GM12878 (cell line): ENCODE measurements at regions not wholly inside any gene's neighbourhood (a gene's known extent, or its start where the extent isn't known, plus 50 kb on each side); places are given as distances from the start of the nearest gene placed in this dataset.

ENCODE experiments used
- ATAC-seq: fragments of 200-7000 bp; cut with Tn5 transposase; 3 replicates; pipeline ENCODE4 v1.9.1; 2020; ENCODE audit warnings: mild to moderate bottlenecking, moderate library complexity
- BruUV-seq: library from RNA; stranded (reverse); fragments of 400-500 nt; replicated peaks from 2 replicates; lab custom pipeline; 2021; lab: Mats Ljungman, UMichigan
- CTCF ChIA-PET: fragments of 300-600 bp; sonication (Branson Sonifier 250); formaldehyde crosslinking; extraction: SDS; loops from one replicate; lab custom pipeline; 2021; ENCODE audit warnings: inconsistent platforms; lab: Yijun Ruan, JAX
- POLR2A ChIA-PET: fragments of 350-600 bp; formaldehyde crosslinking; extraction: SDS; loops from one replicate; lab custom pipeline; 2021; ENCODE audit warnings: inconsistent platforms; lab: Charles Lee
- RAD21 ChIA-PET: fragments of 300-600 bp; sonication (Branson Sonifier 250); formaldehyde crosslinking; loops from one replicate; lab custom pipeline; 2023; ENCODE audit warnings: antibody characterized with exemption; ENCODE audit not compliant: unreplicated experiment; lab: Charles Lee
- SMC1A ChIA-PET: fragments of 300-600 bp; sonication (Branson Sonifier 250); formaldehyde crosslinking; loops from one replicate; lab custom pipeline; 2023; ENCODE audit not compliant: unreplicated experiment, uncharacterized antibody; lab: Charles Lee
- DNase-seq: peaks from one replicate; pipeline ENCODE4 v3.0.0-alpha.2; 2011; ENCODE audit warnings: low read depth, low spot score
- FAIRE-seq: peaks from 3 replicates; lab custom pipeline; 2011; peaks lifted over from hg19 to GRCh38; lab: Jason Lieb, UNC
- H2AFZ ChIP-seq: 2 replicates; pipeline ENCODE4 v1.6.0; 2011; ENCODE audit warnings: low read depth, low read length, control low read depth; ENCODE audit not compliant: control insufficient read depth
- H3K27ac ChIP-seq: 2 replicates; pipeline ENCODE4 v1.5.1; 2011; ENCODE audit warnings: control low read depth; ENCODE audit not compliant: control insufficient read depth, insufficient read depth
- H3K27me3 ChIP-seq, 2 experiments: replicated peaks in 1 of 2; 2 replicates each; pipeline versions ENCODE4 v1.6.0 to v1.6.1; 2011; ENCODE audit warnings: low read length in 1 of 2; ENCODE audit not compliant: control insufficient read depth in 2 of 2, insufficient read depth in 2 of 2
- H3K36me3 ChIP-seq, 2 experiments: 2 replicates each; pipeline ENCODE4 v1.5.1; 2011; ENCODE audit warnings: low read length in 1 of 2; ENCODE audit not compliant: control insufficient read depth in 2 of 2, insufficient read depth in 2 of 2
- H3K4me1 ChIP-seq: 2 replicates; pipeline ENCODE4 v1.6.1; 2011; ENCODE audit warnings: mild to moderate bottlenecking, low read length, moderate library complexity, mixed read lengths; ENCODE audit not compliant: control insufficient read depth, insufficient read depth
- H3K4me2 ChIP-seq: 2 replicates; pipeline ENCODE4 v1.6.0; 2011; ENCODE audit warnings: control low read depth; ENCODE audit not compliant: control insufficient read depth, insufficient read depth
- H3K4me3 ChIP-seq: fragments of 200-600 bp; sonication (generic); 2 replicates; pipeline ENCODE4 v1.5.1; 2016
- H3K79me2 ChIP-seq: 2 replicates; pipeline ENCODE4 v1.6.0; 2011; ENCODE audit warnings: low read length; ENCODE audit not compliant: control insufficient read depth, insufficient read depth
- H3K9ac ChIP-seq: 2 replicates; pipeline ENCODE4 v1.8.0; 2011; ENCODE audit warnings: low read length, control low read depth, mixed read lengths; ENCODE audit not compliant: control insufficient read depth, insufficient read depth
- H3K9me3 ChIP-seq: replicated peaks from 3 replicates; pipeline ENCODE4 v1.5.1; 2011; ENCODE audit warnings: mild to moderate bottlenecking, low read length; ENCODE audit not compliant: control insufficient read depth, insufficient read depth
- H4K20me1 ChIP-seq: 2 replicates; pipeline ENCODE4 v1.6.0; 2011; ENCODE audit not compliant: control insufficient read depth, insufficient read depth
- BACH1 ChIP-seq: fragments of 450-650 bp; IDR thresholded peaks from 2 replicates; pipeline ENCODE4 v1.6.1; 2017; ENCODE audit warnings: mild to moderate bottlenecking, borderline replicate concordance
- RELA ChIP-seq: fragments of 450-650 bp; IDR thresholded peaks from 2 replicates; pipeline ENCODE4 v1.8.0; 2014; ENCODE audit warnings: borderline replicate concordance; ENCODE audit not compliant: partially characterized antibody
- RFX5 ChIP-seq: IDR thresholded peaks from 2 replicates; pipeline ENCODE4 v1.6.1; 2011; ENCODE audit warnings: low read depth, low read length, improper control_type of control experiment
- SIX5 ChIP-seq: IDR thresholded peaks from 2 replicates; pipeline ENCODE4 v1.6.1; 2011; ENCODE audit warnings: mild to moderate bottlenecking, low read depth, low read length, moderate library complexity; ENCODE audit not compliant: severe bottlenecking
- SMAD5 ChIP-seq: IDR thresholded peaks from 2 replicates; pipeline ENCODE4 v1.6.1; 2016; ENCODE audit warnings: antibody characterized with exemption, low read depth
- SRF ChIP-seq, 2 experiments: IDR thresholded peaks; 2 replicates each; pipeline ENCODE4 v1.6.1; 2011; ENCODE audit warnings: low read depth in 2 of 2, low read length in 2 of 2, mild to moderate bottlenecking in 1 of 2, moderate library complexity in 1 of 2
- SUPT20H ChIP-seq: IDR thresholded peaks from 2 replicates; pipeline ENCODE4 v1.6.1; 2011; ENCODE audit warnings: low read depth, mild to moderate bottlenecking, low read length, moderate library complexity, borderline replicate concordance; ENCODE audit not compliant: control insufficient read depth
- SUZ12 ChIP-seq: fragments of 200-600 bp; sonication (generic); IDR thresholded peaks from one replicate; pipeline ENCODE4 v1.6.1; 2018; ENCODE audit warnings: antibody characterized with exemption, mild to moderate bottlenecking; ENCODE audit not compliant: unreplicated experiment
- TCF7 ChIP-seq: IDR thresholded peaks from 2 replicates; pipeline ENCODE4 v1.6.1; 2014; ENCODE audit warnings: antibody characterized with exemption, borderline replicate concordance
- WGBS: methylation state at CpG from one replicate; pipeline ENCODE4 v1.1.6; 2016; ENCODE audit warnings: low lambda C conversion rate; ENCODE audit not compliant: insufficient replicate concordance, insufficient coverage; ENCODE audit errors: missing lambda C conversion rate; 5-methylcytosine and 5-hydroxymethylcytosine counted together
- in situ Hi-C: fragments of 300-500 bp; cut with MboI; formaldehyde crosslinking; loops from 9 replicates; pipeline ENCODE4 v1.14.3; 2018; ENCODE audit warnings: mixed read lengths
- intact Hi-C: fragments of 100-400 bp; cut with micrococcal nuclease; formaldehyde crosslinking; loops from one replicate; pipeline ENCODE4 v1.14.2; 2022; ENCODE audit not compliant: unreplicated experiment

DNA sequence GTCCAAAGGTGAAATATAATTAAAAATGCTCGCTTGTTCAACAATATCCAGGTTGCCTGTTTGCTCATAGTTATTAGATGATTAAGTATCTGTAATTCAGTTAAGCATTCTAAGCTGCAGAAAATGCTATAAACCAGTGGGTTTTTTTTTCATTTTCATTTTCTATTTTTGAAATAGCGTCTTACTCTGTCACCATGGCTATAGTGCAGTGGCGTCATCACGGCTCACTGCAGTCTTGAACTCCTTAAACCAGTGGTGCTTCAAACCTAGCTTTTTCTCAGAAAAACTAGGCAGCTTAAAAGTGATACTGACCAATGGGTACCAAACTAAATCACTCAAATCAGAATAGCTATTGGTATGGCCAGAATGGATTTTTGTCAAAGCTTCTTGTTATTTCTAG is 925.2 kb downstream of the TSN start:
- FAIRE-seq (no peak), ATAC-seq (no peak), DNase-seq (no peak)
- Histone ChIP-seq H3K27me3 (no peaks in the 10 kb centered on the region), H3K27ac (no peak overlapping the region), H3K9ac (no peak overlapping the region), H4K20me1 (no peaks in the 10 kb centered on the region), H3K4me2 (no peak overlapping the region), H3K79me2 (no peaks in the 10 kb centered on the region), H3K9me3 (no peaks in the 10 kb centered on the region; the same call in 2 of the 3 replicates), H3K4me1 (no peaks in the 10 kb centered on the region), H3K36me3 (no peaks in the 10 kb centered on the region), H3K4me3 (no peak overlapping the region), H2AFZ (no peak overlapping the region)
- CTCF ChIA-PET, result interaction anchor here (1.4 to 1.9 kb wide), 3 partner anchors 27 to 57 kb away, joined by 3 to 5 read pairs (median 4); no protein-coding TSS in a partner anchor
- intact Hi-C loops, result no loop called here
- in situ Hi-C loops, result no loop called here
- no TSS peak for BruUV-seq
- POLR2A ChIA-PET, result interaction anchor here (0.6 kb wide), 1 partner anchor 33 kb away, joined by 4 read pairs; no protein-coding TSS in a partner anchor
- no peak for TF ChIP-seq BACH1
- TF ChIP-seq SRF (IDR thresholded peaks at IDR 0.05; ENCODE audit: low read depth in 2 of 2, low read length in 2 of 2), result no peak
- TF ChIP-seq TCF7, result no peak
- no peak for TF ChIP-seq SUZ12
- TF ChIP-seq RFX5, result no peak
- no peak for TF ChIP-seq RELA
- no peak for TF ChIP-seq SMAD5
- TF ChIP-seq SIX5, result no peak
- no peak for TF ChIP-seq SUPT20H
- WGBS, result 22% methylated on average over 4 of the region's 4 CpGs
- SMC1A ChIA-PET, result interaction anchor here (1.4 to 4.3 kb wide), 5 partner anchors 24 to 64 kb away, joined by 4 to 33 read pairs (median 19); no protein-coding TSS in a partner anchor
- RAD21 ChIA-PET, result interaction anchor here (1.0 to 2.7 kb wide), 3 partner anchors 13 to 60 kb away, joined by 5 to 25 read pairs (median 17); no protein-coding TSS in a partner anchor
